HepG2 (cell line): ENCODE measurements at regions not wholly inside any gene's neighbourhood (a gene's known extent, or its start where the extent isn't known, plus 50 kb on each side); places are given as distances from the start of the nearest gene placed in this dataset.

Source experiments
- ATAC-seq: fragments of 200-7000 bp; cut with Tn5 transposase; 3 replicates; pipeline ENCODE4 v1.9.1; 2020; ENCODE audit warnings: mild to moderate bottlenecking, moderate library complexity
- BruUV-seq: library from RNA; stranded (reverse); fragments of 400-500 nt; replicated peaks from 2 replicates; lab custom pipeline; 2021; lab: Mats Ljungman, UMichigan
- CTCF ChIA-PET: fragments of 300-600 bp; formaldehyde crosslinking; extraction: SDS; loops from one replicate; lab custom pipeline; 2021; ENCODE audit warnings: low total read pairs, inconsistent platforms, low intra/inter-chr PET ratio; lab: Yijun Ruan, JAX
- POLR2A ChIA-PET: fragments of 350-600 bp; sonication (Branson Sonifier 250); formaldehyde crosslinking; loops from one replicate; lab custom pipeline; 2020; ENCODE audit warnings: antibody characterized with exemption, inconsistent platforms; lab: Yijun Ruan, JAX
- DNase-seq: peaks from one replicate; pipeline ENCODE4 v3.0.0-alpha.2; 2015; ENCODE audit warnings: low spot score
- FAIRE-seq: peaks from 3 replicates; lab custom pipeline; 2011; peaks lifted over from hg19 to GRCh38; lab: Jason Lieb, UNC
- H2AFZ ChIP-seq: one replicate; pipeline ENCODE4 v1.6.1; 2011; ENCODE audit warnings: low read length, inconsistent platforms
- H3K27ac ChIP-seq: fragments of 300-600 bp; 3 replicates; pipeline ENCODE4 v1.8.0; 2011; ENCODE audit warnings: mixed run types, mild to moderate bottlenecking, mixed read lengths, low read length, inconsistent platforms; ENCODE audit not compliant: insufficient read depth; ENCODE audit errors: extremely low read length
- H3K27me3 ChIP-seq, 2 experiments: fragments of 200-600 bp in 1 of 2; 2 replicates in 1 of 2; 3 replicates in 1 of 2; pipeline versions ENCODE4 v1.6.0 to v1.8.0; 2011; ENCODE audit warnings: low read length in 2 of 2, mild to moderate bottlenecking in 2 of 2, moderate library complexity in 2 of 2, inconsistent platforms in 1 of 2; ENCODE audit not compliant: insufficient read depth in 2 of 2, control insufficient read depth in 1 of 2
- H3K36me3 ChIP-seq, 2 experiments: fragments of 200-600 bp in 1 of 2; replicated peaks in 1 of 2; 2 replicates in 1 of 2; 3 replicates in 1 of 2; pipeline versions ENCODE4 v1.5.1 to v1.8.0; 2011; ENCODE audit warnings: low read length in 2 of 2, inconsistent platforms in 1 of 2; ENCODE audit not compliant: insufficient read depth in 2 of 2, control insufficient read depth in 1 of 2
- H3K4me1 ChIP-seq: 2 replicates; pipeline ENCODE4 v1.5.1; 2012; ENCODE audit warnings: low read length, inconsistent platforms; ENCODE audit not compliant: insufficient read depth
- H3K4me2 ChIP-seq: 2 replicates; pipeline ENCODE4 v1.6.0; 2011; ENCODE audit warnings: low read depth, low read length, inconsistent platforms
- H3K4me3 ChIP-seq, 3 experiments: fragments of 200-600 bp in 1 of 3; sonication (generic), shearing (Covaris generic) in 1 of 3; replicated peaks in 1 of 3; 2 replicates each; pipeline ENCODE4 v1.5.1; 2011 to 2016; ENCODE audit warnings: low read length in 3 of 3, inconsistent platforms in 2 of 3, low read depth in 2 of 3, mild to moderate bottlenecking in 2 of 3, control low read depth in 1 of 3, mixed read lengths in 1 of 3; ENCODE audit not compliant: insufficient read depth in 1 of 3
- H3K79me2 ChIP-seq: one replicate; pipeline ENCODE4 v1.6.1; 2011; ENCODE audit warnings: low read length, inconsistent platforms; ENCODE audit not compliant: insufficient read depth
- H3K9ac ChIP-seq: 2 replicates; pipeline ENCODE4 v1.6.0; 2011; ENCODE audit warnings: mild to moderate bottlenecking, low read depth, low read length, inconsistent platforms; ENCODE audit not compliant: insufficient read depth
- H3K9me3 ChIP-seq: 2 replicates; pipeline ENCODE4 v1.5.1; 2012; ENCODE audit warnings: mild to moderate bottlenecking, low read length
- H4K20me1 ChIP-seq: 2 replicates; pipeline ENCODE4 v1.6.0; 2011; ENCODE audit warnings: inconsistent platforms, mild to moderate bottlenecking, low read length, moderate library complexity; ENCODE audit not compliant: insufficient read depth
- FOSL1 ChIP-seq: sonication (generic); formaldehyde crosslinking; IDR thresholded peaks from 2 replicates; pipeline ENCODE4 v1.9.0; 2021; ENCODE audit warnings: missing genetic modification reagents, borderline replicate concordance
- SOX13 ChIP-seq, 3 experiments: fragments of 450-650 bp in 1 of 3; sonication (generic) in 1 of 3; formaldehyde crosslinking in 1 of 3; IDR thresholded peaks in 2 of 3; conservative IDR thresholded peaks in 1 of 3; 2 replicates each; pipeline versions ENCODE4 v1.5.0 to v1.6.1; 2016 to 2020; ENCODE audit warnings: antibody characterized with exemption in 1 of 3, mild to moderate bottlenecking in 1 of 3, missing compliant biosample characterization in 1 of 3, missing genetic modification reagents in 1 of 3, moderate library complexity in 1 of 3
- ZNF33B ChIP-seq: sonication (generic); formaldehyde crosslinking; IDR thresholded peaks from 2 replicates; pipeline ENCODE4 v1.5.1; 2020; ENCODE audit warnings: mild to moderate bottlenecking, missing genetic modification reagents
- ZNF546 ChIP-seq: sonication (generic); formaldehyde crosslinking; conservative IDR thresholded peaks from 2 replicates; pipeline ENCODE4 v1.8.1; 2023; ENCODE audit warnings: mild to moderate bottlenecking, missing genetic modification reagents
- ZNF556 ChIP-seq: sonication (generic); formaldehyde crosslinking; IDR thresholded peaks from 2 replicates; pipeline ENCODE4 v1.4.0; 2020; ENCODE audit warnings: mild to moderate bottlenecking, missing genetic modification reagents, borderline replicate concordance
- ZNF670 ChIP-seq: sonication (generic); formaldehyde crosslinking; IDR thresholded peaks from 2 replicates; pipeline ENCODE4 v1.8.0; 2022; ENCODE audit warnings: mild to moderate bottlenecking, missing genetic modification reagents, borderline replicate concordance
- ZNF703 ChIP-seq: sonication (generic); formaldehyde crosslinking; IDR thresholded peaks from 2 replicates; pipeline ENCODE4 v1.5.1; 2020; ENCODE audit warnings: missing genetic modification reagents, mild to moderate bottlenecking, moderate library complexity, borderline replicate concordance
- WGBS: methylation state at CpG from one replicate; pipeline ENCODE4 v1.1.6; 2017; ENCODE audit warnings: low lambda C conversion rate; 5-methylcytosine and 5-hydroxymethylcytosine counted together
- in situ Hi-C: cut with HindIII; loops from 2 replicates; pipeline ENCODE4 v1.10.0; 2017; ENCODE audit warnings: low pct_unique_long_range_greater_than_20kb; ENCODE audit not compliant: extremely low pct_ligation_motif_present
- intact Hi-C: fragments of 100-400 bp; cut with micrococcal nuclease; formaldehyde crosslinking; loops from one replicate; pipeline ENCODE4 v1.10.0; 2022; ENCODE audit not compliant: unreplicated experiment
- TF ChIP-seq, protein P1 (sequence below): sonication (generic); formaldehyde crosslinking; IDR thresholded peaks from 2 replicates; pipeline ENCODE4 v1.4.0; 2020; ENCODE audit warnings: missing genetic modification reagents; ENCODE audit errors: not compliant biosample characterization
- TF ChIP-seq, protein P2 (sequence below), 2 experiments: fragments of 450-650 bp in 1 of 2; sonication (generic) in 1 of 2; formaldehyde crosslinking in 1 of 2; IDR thresholded peaks; 2 replicates each; pipeline versions ENCODE4 v1.6.1 to v1.8.0; 2016 to 2022; ENCODE audit warnings: antibody characterized with exemption in 1 of 2, mild to moderate bottlenecking in 1 of 2, missing genetic modification reagents in 1 of 2

DNA sequence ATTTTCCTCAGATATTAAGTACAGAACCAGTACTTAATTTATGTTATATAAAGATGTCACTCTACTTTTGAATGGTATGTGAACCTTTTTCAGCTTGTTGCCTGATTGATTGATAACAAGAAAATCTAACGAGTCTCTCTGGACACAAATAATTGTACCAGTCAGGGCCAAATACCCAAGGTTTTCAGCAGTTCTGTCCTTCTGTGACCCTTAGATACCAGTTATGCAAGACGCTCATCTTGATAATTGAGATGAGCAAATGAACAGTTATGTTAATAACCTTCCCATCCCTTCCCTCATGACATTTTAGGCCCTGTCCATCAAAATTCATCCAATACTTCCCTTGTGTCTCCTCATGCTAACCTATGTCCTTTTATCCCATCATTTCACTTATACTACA lies 185.9 kb upstream of the G2E3 start:
- intact Hi-C loops (no loop called here), in situ Hi-C loops (loop anchor here (10.0 kb wide), 1 partner anchor 152 kb away; no protein-coding TSS in a partner anchor)
- ATAC-seq = no peak
- 27% methylated on average over 2 of the region's 2 CpGs for WGBS
- no peaks in the 10 kb centered on the region for H3K27me3 ChIP-seq
- no peak overlapping the region for H3K27ac ChIP-seq
- no peak for DNase-seq
- no peaks in the 10 kb centered on the region for H3K36me3 ChIP-seq
- H3K4me2 ChIP-seq = no peak overlapping the region
- H3K9me3 ChIP-seq = no peaks in the 10 kb centered on the region
- H3K4me3 ChIP-seq = no peak overlapping the region
- POLR2A ChIA-PET = no interaction called here
- H3K4me1 ChIP-seq = no peaks in the 10 kb centered on the region
- no peak overlapping the region for H3K9ac ChIP-seq
- no TSS peak for BruUV-seq
- no peak for FAIRE-seq
- CTCF ChIA-PET = no interaction called here
- no peaks in the 10 kb centered on the region for H3K79me2 ChIP-seq
- no peak overlapping the region for H2AFZ ChIP-seq
- H4K20me1 ChIP-seq = no peaks in the 10 kb centered on the region
- TF ChIP-seq FOSL1 (CRISPR knock-in tag) = no peak
- no peak for TF ChIP-seq ZNF33B
- TF ChIP-seq ZNF670 = no peak
- TF ChIP-seq, protein P1, sequence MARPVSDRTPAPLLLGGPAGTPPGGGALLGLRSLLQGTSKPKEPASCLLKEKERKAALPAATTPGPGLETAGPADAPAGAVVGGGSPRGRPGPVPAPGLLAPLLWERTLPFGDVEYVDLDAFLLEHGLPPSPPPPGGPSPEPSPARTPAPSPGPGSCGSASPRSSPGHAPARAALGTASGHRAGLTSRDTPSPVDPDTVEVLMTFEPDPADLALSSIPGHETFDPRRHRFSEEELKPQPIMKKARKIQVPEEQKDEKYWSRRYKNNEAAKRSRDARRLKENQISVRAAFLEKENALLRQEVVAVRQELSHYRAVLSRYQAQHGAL (CRISPR knock-in tag) = no peak
- TF ChIP-seq, protein P2, sequence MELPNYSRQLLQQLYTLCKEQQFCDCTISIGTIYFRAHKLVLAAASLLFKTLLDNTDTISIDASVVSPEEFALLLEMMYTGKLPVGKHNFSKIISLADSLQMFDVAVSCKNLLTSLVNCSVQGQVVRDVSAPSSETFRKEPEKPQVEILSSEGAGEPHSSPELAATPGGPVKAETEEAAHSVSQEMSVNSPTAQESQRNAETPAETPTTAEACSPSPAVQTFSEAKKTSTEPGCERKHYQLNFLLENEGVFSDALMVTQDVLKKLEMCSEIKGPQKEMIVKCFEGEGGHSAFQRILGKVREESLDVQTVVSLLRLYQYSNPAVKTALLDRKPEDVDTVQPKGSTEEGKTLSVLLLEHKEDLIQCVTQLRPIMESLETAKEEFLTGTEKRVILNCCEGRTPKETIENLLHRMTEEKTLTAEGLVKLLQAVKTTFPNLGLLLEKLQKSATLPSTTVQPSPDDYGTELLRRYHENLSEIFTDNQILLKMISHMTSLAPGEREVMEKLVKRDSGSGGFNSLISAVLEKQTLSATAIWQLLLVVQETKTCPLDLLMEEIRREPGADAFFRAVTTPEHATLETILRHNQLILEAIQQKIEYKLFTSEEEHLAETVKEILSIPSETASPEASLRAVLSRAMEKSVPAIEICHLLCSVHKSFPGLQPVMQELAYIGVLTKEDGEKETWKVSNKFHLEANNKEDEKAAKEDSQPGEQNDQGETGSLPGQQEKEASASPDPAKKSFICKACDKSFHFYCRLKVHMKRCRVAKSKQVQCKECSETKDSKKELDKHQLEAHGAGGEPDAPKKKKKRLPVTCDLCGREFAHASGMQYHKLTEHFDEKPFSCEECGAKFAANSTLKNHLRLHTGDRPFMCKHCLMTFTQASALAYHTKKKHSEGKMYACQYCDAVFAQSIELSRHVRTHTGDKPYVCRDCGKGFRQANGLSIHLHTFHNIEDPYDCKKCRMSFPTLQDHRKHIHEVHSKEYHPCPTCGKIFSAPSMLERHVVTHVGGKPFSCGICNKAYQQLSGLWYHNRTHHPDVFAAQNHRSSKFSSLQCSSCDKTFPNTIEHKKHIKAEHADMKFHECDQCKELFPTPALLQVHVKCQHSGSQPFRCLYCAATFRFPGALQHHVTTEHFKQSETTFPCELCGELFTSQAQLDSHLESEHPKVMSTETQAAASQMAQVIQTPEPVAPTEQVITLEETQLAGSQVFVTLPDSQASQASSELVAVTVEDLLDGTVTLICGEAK (IDR thresholded peaks at IDR 0.05) = no peak
- TF ChIP-seq, protein P2 (CRISPR knock-in tag; IDR thresholded peaks at IDR 0.05) = no peak
- no peak for TF ChIP-seq SOX13 (IDR thresholded peaks at IDR 0.05)
- TF ChIP-seq SOX13 (CRISPR knock-in tag; conservative IDR thresholded peaks at IDR 0.05 in 1 of 2, IDR thresholded peaks at IDR 0.05 in 1 of 2) = no peak
- TF ChIP-seq ZNF703 = no peak
- no peak for TF ChIP-seq ZNF556 (CRISPR knock-in tag)
- TF ChIP-seq ZNF546 (CRISPR knock-in tag) = no peak
